ENCODE measurements at regions not wholly inside any gene's neighbourhood (a gene's known extent, or its start where the extent isn't known, plus 50 kb on each side); places are given as distances from the start of the nearest gene placed in this dataset.
"Not testable (repeated sequence)": the region's sequence is repeated elsewhere in the genome, so short reads cannot be mapped to it uniquely, and the experiment has no call there.

GRCh38 chr13:79932556-79932955 is 408.4 kb downstream of the SPRY2 start:
- DNase-seq (ENCODE audit: low read depth in 4 of 6, low spot score in 6 of 6): no peak
- no CpG with 5 or more reads among the region's 2 CpGs for WGBS (ENCODE audit: insufficient coverage)
- Histone ChIP-seq H3K9me3 (ENCODE audit: control insufficient read depth, insufficient read depth, low read length) (no peaks in the 10 kb centered on the region), H3K36me3 (ENCODE audit: control insufficient read depth, insufficient read depth, low read length) (no peaks in the 10 kb centered on the region), H3K4me3 (ENCODE audit: low read depth, low read length) (no peak overlapping the region), H3K27me3 (ENCODE audit: control insufficient read depth, insufficient read depth, low read length) (no peaks in the 10 kb centered on the region), H3K4me1 (ENCODE audit: control insufficient read depth, insufficient read depth, low read length) (no peaks in the 10 kb centered on the region), H3K27ac (ENCODE audit: low read depth, low read length) (no peak overlapping the region)

- not testable (repeated sequence) for H3K36me3 ChIP-seq (ENCODE audit: control insufficient read depth, insufficient read depth, low read length)
- WGBS (ENCODE audit: insufficient coverage): no CpG with 5 or more reads among the region's 1 CpG
These were observed 416.9 kb downstream of the SPRY2 start for GRCh38 chr13:79923973-79924556.

GRCh38 chr13:79919091-79919490 is 421.8 kb downstream of the SPRY2 start:
- H3K4me3 ChIP-seq (ENCODE audit: low read depth, low read length): no peak overlapping the region
- H3K27me3 ChIP-seq (ENCODE audit: control insufficient read depth, insufficient read depth, low read length): no peaks in the 10 kb centered on the region
- H3K4me1 ChIP-seq (ENCODE audit: control insufficient read depth, insufficient read depth, low read length): no peaks in the 10 kb centered on the region
- peaks cover 4% of the 10 kb centered on the region for H3K9me3 ChIP-seq (ENCODE audit: control insufficient read depth, insufficient read depth, low read length)
- WGBS (ENCODE audit: insufficient coverage): no CpG with 5 or more reads among the region's 2 CpGs
- DNase-seq (ENCODE audit: low read depth in 4 of 6, low spot score in 6 of 6): no peak
- no peak overlapping the region for H3K27ac ChIP-seq (ENCODE audit: low read depth, low read length)
- H3K36me3 ChIP-seq (ENCODE audit: control insufficient read depth, insufficient read depth, low read length): no peaks in the 10 kb centered on the region

More at GRCh38 chr13:79923973-79924556, 416.9 kb downstream of the SPRY2 start:
- DNase-seq (ENCODE audit: low read depth in 4 of 6, low spot score in 6 of 6); H3K27ac ChIP-seq (ENCODE audit: low read depth, low read length); H3K27me3 ChIP-seq (ENCODE audit: control insufficient read depth, insufficient read depth, low read length); H3K4me3 ChIP-seq (ENCODE audit: low read depth, low read length); H3K4me1 ChIP-seq (ENCODE audit: control insufficient read depth, insufficient read depth, low read length); H3K9me3 ChIP-seq (ENCODE audit: control insufficient read depth, insufficient read depth, low read length): not testable (repeated sequence)

- no peak overlapping the region for H3K27ac ChIP-seq (ENCODE audit: low read depth, low read length)
- no peaks in the 10 kb centered on the region for H3K36me3 ChIP-seq (ENCODE audit: control insufficient read depth, insufficient read depth, low read length)
- WGBS (ENCODE audit: insufficient coverage): 100% methylated on average over 1 of the region's 3 CpGs
- DNase-seq (ENCODE audit: low read depth in 4 of 6, low spot score in 6 of 6): peak in 1 of 6 donors; percentile 22
- H3K9me3 ChIP-seq (ENCODE audit: control insufficient read depth, insufficient read depth, low read length): peaks cover 4% of the 10 kb centered on the region
- no peaks in the 10 kb centered on the region for H3K27me3 ChIP-seq (ENCODE audit: control insufficient read depth, insufficient read depth, low read length)
- H3K4me3 ChIP-seq (ENCODE audit: low read depth, low read length): no peak overlapping the region
- no peaks in the 10 kb centered on the region for H3K4me1 ChIP-seq (ENCODE audit: control insufficient read depth, insufficient read depth, low read length)
These were observed 422.3 kb downstream of the SPRY2 start for GRCh38 chr13:79918620-79919019.

- Histone ChIP-seq H3K9me3 (ENCODE audit: control insufficient read depth, insufficient read depth, low read length) (peaks cover 4% of the 10 kb centered on the region), H3K27ac (ENCODE audit: low read depth, low read length) (no peak overlapping the region), H3K4me3 (ENCODE audit: low read depth, low read length) (no peak overlapping the region), H3K4me1 (ENCODE audit: control insufficient read depth, insufficient read depth, low read length) (no peaks in the 10 kb centered on the region), H3K27me3 (ENCODE audit: control insufficient read depth, insufficient read depth, low read length) (no peaks in the 10 kb centered on the region), H3K36me3 (ENCODE audit: control insufficient read depth, insufficient read depth, low read length) (no peaks in the 10 kb centered on the region)
- 100% methylated on average over 2 of the region's 3 CpGs for WGBS (ENCODE audit: insufficient coverage)
- DNase-seq (ENCODE audit: low read depth in 4 of 6, low spot score in 6 of 6): no peak
These were observed 423.3 kb downstream of the SPRY2 start for GRCh38 chr13:79917628-79918027.

GRCh38 chr13:79915114-79915811 is 425.7 kb downstream of the SPRY2 start:
- Histone ChIP-seq H3K4me1 (ENCODE audit: control insufficient read depth, insufficient read depth, low read length) (no peaks in the 10 kb centered on the region), H3K27me3 (ENCODE audit: control insufficient read depth, insufficient read depth, low read length) (no peaks in the 10 kb centered on the region), H3K9me3 (ENCODE audit: control insufficient read depth, insufficient read depth, low read length) (no peaks in the 10 kb centered on the region), H3K27ac (ENCODE audit: low read depth, low read length) (no peak overlapping the region), H3K36me3 (ENCODE audit: control insufficient read depth, insufficient read depth, low read length) (no peaks in the 10 kb centered on the region), H3K4me3 (ENCODE audit: low read depth, low read length) (no peak overlapping the region)
- peak in 2 of 6 donors; percentile 48 to 77 for DNase-seq (ENCODE audit: low read depth in 4 of 6, low spot score in 6 of 6)
- 50% methylated on average over 1 of the region's 7 CpGs for WGBS (ENCODE audit: insufficient coverage)

DNA sequence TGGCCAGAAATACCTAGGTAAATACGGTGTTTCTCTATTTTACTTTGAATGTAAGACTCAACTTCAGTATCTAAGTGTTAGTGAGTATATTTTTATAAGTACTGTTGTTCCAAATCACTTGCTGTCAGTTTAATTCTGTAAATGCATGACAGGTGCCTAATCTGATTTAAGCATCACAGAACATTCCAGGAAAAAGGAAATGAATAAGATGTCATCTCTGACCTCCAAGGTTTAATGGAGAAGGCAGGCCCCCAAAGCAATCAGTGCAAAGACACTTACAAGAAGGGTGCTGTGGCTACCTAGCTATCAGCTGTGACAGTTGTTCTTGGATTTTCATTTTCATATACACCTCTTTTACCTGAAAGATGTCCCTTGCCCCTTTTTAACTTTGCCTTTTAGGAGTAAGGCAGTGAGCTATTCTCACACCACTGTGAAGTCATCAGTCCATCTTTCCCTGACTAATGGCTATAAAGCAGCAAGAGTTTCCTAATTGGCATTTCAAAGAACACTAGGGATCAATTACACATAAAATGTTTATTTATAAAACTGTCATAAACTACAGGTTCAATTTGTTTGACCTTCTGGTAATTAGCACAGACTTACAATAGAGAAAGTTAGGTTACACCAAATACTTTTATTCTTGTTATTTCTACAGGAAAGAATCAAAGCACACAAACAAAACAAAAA is 427.6 kb downstream of the SPRY2 start:
- no peak for DNase-seq (ENCODE audit: low read depth in 4 of 6, low spot score in 6 of 6)
- no peaks in the 10 kb centered on the region for H3K27me3 ChIP-seq (ENCODE audit: control insufficient read depth, insufficient read depth, low read length)
- H3K36me3 ChIP-seq (ENCODE audit: control insufficient read depth, insufficient read depth, low read length): no peaks in the 10 kb centered on the region
- H3K9me3 ChIP-seq (ENCODE audit: control insufficient read depth, insufficient read depth, low read length): no peaks in the 10 kb centered on the region
- no peak overlapping the region for H3K4me3 ChIP-seq (ENCODE audit: low read depth, low read length)
- H3K27ac ChIP-seq (ENCODE audit: low read depth, low read length): no peak overlapping the region
- H3K4me1 ChIP-seq (ENCODE audit: control insufficient read depth, insufficient read depth, low read length): no peaks in the 10 kb centered on the region
- no CpG with 5 or more reads among the region's 1 CpG for WGBS (ENCODE audit: insufficient coverage)

GRCh38 chr13:79912403-79912802 is 428.5 kb downstream of the SPRY2 start:
- WGBS (ENCODE audit: insufficient coverage): 83% methylated on average over 1 of the region's 3 CpGs

GRCh38 chr13:79910875-79911540 is 429.9 kb downstream of the SPRY2 start:
- WGBS (ENCODE audit: insufficient coverage): 0% methylated on average over 1 of the region's 5 CpGs
- Histone ChIP-seq H3K27me3 (ENCODE audit: control insufficient read depth, insufficient read depth, low read length) (no peaks in the 10 kb centered on the region), H3K27ac (ENCODE audit: low read depth, low read length) (peak overlapping the region; percentile 54), H3K9me3 (ENCODE audit: control insufficient read depth, insufficient read depth, low read length) (no peaks in the 10 kb centered on the region), H3K4me3 (ENCODE audit: low read depth, low read length) (no peak overlapping the region), H3K36me3 (ENCODE audit: control insufficient read depth, insufficient read depth, low read length) (no peaks in the 10 kb centered on the region), H3K4me1 (ENCODE audit: control insufficient read depth, insufficient read depth, low read length) (no peaks in the 10 kb centered on the region)
- peak in 2 of 6 donors; percentile 71 to 79 for DNase-seq (ENCODE audit: low read depth in 4 of 6, low spot score in 6 of 6)

More at GRCh38 chr13:79912403-79912802, 428.5 kb downstream of the SPRY2 start:
- H3K9me3 ChIP-seq (ENCODE audit: control insufficient read depth, insufficient read depth, low read length): no peaks in the 10 kb centered on the region
- H3K27me3 ChIP-seq (ENCODE audit: control insufficient read depth, insufficient read depth, low read length): no peaks in the 10 kb centered on the region
- H3K36me3 ChIP-seq (ENCODE audit: control insufficient read depth, insufficient read depth, low read length): no peaks in the 10 kb centered on the region
- H3K4me1 ChIP-seq (ENCODE audit: control insufficient read depth, insufficient read depth, low read length): no peaks in the 10 kb centered on the region
- no peak overlapping the region for H3K27ac ChIP-seq (ENCODE audit: low read depth, low read length)
- no peak overlapping the region for H3K4me3 ChIP-seq (ENCODE audit: low read depth, low read length)
- DNase-seq (ENCODE audit: low read depth in 4 of 6, low spot score in 6 of 6): no peak
